ENCODE measurements at regions not wholly inside any gene's neighbourhood (a gene's known extent, or its start where the extent isn't known, plus 50 kb on each side); places are given as distances from the start of the nearest gene placed in this dataset.
A peak's percentile ranks its signal among the peaks of the same experiment; 100 is the strongest.
"Not testable (repeated sequence)": the region's sequence is repeated elsewhere in the genome, so short reads cannot be mapped to it uniquely, and the experiment has no call there.

DNA sequence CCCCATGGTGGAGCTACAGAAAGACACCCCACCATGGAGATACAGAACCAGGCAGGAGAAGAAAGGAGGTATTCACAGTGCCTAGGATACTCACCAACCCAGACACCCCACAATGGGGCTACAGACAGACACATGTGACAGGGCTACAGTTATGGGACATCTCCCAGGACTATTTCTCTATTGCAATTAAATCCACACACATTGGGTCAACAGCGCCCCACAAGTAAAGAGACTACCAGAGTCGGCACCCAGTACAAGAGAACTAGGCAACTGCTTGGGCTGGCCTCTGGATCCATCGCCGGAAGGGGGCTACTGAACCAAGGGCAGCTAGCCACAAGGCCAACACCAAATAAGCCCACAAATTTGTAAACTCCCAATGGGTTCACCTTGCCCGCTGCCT is 310.1 kb upstream of the NCKAP5 start:
- no peak for DNase-seq (ENCODE audit: low read depth, low spot score)

DNA sequence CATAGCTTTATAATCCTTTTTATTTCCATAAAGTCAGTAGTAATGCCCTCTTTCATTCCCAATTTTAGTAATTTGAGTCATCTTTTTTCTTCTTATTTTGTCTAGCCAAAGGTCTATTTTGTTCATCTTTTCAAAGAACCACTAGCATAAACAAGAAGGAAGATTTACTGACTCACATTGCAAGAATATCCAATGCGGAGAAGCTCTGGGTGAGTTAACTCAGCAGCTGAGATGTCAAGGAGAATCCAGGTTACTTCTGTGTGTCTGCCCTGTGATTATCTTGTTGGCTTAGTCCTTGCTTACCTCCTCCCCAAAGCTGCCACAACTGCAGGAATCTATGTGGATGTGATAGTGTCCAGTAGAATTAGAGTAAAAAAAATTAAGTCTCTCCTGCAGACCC is 311.4 kb upstream of the NCKAP5 start:
- DNase-seq (ENCODE audit: low read depth, low spot score): no peak

DNA sequence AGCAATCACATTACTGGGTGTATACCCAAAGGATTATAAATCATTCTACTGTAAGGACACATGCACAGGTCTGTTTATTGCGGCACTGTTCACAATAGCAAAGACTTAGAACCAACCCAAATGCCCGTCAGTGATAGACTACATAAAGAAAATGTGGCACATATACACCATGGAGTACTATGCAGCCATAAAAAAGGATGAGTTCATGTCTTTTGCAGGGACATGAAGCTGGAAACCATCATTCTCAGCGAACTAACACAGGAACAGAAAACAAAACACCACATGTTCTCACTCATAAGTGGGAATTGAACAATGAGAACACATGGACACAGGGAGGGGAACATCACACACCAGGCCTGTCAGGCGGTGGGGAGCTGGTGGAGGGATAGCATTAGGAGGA is 313.9 kb upstream of the NCKAP5 start:
- DNase-seq (ENCODE audit: low read depth, low spot score): not testable (repeated sequence)

DNA sequence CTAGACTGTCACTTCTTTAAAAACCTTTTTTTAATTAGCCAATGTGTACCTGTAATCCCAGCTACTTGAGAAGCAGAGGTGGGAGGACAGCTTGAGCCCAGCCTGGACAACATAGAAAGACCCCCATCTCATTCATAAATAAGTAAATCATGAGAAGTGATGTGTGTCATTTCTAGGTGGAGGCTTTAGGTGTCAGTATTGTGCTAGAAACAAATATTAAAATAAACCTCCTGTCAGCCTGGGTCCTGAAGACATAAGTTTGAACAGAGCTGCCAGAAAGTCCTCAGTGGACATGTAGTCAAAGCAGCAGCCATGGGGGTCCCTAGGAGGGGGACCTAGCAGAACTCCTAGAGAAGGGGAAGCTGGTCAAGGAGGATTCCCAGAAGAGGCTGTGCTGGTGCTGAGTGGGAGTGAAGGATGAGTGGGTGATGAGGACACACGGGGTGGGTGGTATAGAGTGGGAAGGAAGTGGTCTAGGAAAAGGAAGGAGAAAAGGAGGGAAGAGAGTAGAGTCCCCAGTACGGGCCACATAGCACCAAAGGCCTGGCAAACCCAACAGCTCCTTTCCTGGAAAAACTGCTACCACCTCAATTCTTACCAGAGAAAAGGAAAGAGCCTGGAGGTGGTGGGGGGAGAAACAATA is 316.6 kb upstream of the NCKAP5 start:
- no peak for DNase-seq (ENCODE audit: low read depth, low spot score)

DNA sequence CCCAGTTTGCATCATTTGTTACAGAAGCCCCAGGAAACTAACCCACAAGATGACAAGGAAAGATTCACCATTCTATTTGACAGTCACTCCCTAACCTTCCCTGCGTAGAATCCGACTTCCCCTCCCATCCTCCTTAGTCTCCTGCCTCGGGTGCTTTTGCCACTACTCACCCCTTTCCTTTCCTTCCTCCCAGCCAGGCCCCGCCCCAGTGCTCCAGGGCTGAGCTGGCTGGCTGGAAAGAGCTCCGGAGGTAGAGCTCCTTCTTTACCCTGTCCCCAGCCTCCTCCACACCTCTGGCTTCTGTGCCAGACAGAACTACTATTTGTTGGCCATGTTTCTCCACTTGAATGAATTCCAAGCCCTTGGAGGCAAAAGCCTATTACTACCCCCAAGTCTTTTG is 317.6 kb upstream of the NCKAP5 start:
- DNase-seq (ENCODE audit: low read depth, low spot score): peak; percentile 71

DNA sequence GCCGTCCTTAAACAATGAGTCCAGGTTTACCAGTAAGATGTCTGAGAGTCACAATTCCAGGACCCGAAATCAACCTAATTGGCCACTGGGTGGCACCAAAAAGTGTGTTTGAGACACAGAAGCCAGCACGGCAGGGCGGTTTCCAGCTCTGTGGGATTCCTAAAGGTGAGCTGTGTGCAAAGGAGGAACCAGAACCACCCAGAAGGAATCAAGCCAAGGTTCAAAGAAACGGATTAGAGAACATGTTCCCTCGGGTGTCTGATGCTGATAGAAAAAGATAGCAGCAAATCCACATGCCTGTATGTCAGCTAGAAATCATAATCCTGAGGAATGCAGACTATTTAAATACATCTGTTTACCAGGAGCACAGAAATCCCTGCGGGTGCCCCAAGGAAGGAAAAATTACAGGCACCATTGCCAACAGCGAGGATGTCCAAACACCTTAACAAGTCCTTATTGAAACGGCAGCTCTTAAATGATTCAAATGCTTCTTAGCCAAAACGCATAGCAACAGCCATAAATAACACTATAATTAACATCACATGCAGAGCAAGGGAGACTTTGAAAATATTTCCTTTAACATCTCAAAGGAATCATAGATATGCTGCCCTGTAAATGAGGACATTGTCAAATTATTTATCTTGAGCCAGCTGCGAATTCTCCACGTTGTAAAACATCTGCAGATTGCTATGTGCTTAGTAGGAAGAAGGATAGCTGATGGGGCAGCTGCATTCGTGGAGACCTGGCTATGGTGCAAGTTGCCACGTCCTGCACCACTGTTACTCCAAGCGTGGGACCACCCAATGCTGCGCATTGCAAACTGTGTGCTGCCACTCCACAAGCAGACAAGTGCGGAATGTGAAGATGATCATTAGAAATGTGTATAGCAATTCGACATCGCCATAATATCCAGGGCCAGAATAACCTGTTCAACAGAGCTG is 318.7 kb upstream of the NCKAP5 start:
- peak; percentile 83 for DNase-seq (ENCODE audit: low read depth, low spot score)

DNA sequence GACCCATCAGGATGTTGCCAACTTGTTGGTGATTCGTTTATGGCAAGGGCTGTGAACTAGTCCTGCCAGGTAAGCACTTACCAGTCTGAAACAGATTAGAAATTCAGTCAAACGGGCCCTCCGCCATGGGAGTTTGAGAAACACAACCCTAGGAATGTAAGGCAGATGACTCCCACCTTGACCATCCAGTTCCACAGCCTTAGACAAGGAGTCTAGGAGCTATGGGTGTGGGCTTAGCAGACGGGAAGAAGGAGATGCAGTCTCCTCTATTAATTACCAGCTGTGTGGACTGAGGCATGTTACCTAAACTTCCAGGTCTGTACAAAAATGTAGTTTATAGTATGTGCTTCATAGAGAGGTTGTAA is 319.4 kb upstream of the NCKAP5 start:
- no peak for DNase-seq (ENCODE audit: low read depth, low spot score)

DNA sequence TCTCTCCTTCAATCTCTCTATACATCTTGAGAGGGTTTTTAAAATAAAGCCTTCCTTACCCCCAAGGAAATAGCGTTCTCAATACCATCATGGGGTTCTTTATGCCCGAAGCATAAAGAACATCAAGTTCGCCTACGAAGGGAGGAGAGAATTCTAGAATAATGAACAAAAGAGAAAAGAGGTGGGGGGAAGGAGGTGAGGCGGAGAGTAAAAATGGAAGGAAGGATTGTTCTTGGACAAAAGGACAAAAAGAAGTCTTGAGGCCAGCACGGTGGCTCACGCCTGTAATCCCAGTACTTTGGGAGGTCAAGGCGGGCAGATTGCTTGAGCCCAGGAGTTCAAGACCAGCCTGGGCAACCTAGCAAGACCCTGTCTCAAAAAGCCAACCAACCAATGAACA is 319.8 kb upstream of the NCKAP5 start:
- no peak for DNase-seq (ENCODE audit: low read depth, low spot score)

DNA sequence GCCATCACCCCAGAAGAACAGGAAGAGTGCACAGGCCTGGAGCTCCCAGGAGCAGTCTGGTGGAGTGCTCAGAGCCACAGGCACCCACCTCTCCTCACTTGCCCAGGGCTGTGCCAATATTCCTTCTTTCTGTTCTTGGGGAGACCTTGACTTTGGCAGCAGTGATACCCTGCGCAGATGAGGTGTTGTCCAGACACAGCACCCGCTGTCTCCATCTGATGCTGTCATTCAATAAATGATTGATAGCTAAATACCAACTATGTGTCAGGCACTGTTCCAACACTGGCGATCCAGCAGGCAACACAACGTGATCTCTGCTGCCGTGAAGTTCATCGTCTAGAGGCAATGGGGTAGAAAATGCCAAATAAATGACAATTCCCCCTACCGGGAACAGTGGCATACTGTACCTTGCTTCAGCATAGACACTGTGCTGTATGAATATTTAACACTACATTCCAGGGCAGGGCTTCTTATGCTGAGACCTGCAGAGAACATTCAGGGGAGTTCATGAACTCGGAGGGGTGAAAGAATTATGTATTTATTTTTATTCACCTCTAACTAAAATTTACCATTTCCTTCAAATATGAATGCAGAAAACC is 320.5 kb upstream of the NCKAP5 start:
- no peak for DNase-seq (ENCODE audit: low read depth, low spot score)

DNA sequence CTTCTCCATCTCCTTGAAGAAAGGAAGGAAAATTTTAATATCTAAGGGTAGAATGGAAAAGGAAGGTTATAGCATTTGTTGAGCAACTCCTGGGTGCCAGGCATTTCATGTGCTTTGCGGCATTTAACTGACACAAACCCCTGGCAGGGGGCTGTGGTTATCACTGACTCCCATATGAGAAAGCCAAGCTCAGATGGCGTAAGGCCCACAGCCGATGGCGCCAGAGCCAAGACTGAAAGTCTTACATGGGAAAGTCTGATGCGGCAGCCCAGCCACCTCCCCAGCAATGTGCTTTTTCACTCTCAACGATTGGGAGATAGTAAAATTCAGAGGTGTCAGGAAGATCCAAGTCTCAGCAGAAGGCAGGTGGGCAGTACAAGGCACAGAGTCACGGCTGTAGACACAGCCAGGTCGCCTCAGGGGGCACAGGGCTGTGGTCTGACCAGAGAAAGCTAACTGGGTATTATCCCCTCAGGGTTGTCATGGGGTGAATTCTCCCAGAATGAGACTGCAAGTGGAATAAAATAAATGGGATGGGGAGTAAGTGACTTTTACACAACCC is 324.2 kb upstream of the NCKAP5 start:
- DNase-seq (ENCODE audit: low read depth, low spot score): no peak

DNA sequence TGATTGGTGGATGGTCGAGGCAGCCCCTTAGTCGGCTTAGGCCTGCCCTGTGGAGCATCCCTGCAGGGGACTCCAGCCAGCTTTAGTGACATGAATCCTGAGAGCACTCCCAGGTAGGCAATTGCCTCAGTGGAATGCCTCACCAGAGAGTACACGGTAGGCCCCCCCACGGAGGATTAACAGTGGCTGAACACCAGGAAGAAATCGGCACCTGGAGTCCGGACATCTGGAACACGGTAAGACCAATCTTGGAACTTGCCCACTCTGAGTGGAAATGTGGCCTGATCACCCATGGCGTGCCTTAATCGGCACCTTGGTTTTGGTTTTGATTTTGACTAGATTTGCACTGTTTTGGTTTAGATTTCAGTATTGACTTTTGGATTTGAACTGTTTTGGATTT is 326.2 kb upstream of the NCKAP5 start:
- DNase-seq (ENCODE audit: low read depth, low spot score): no peak

DNA sequence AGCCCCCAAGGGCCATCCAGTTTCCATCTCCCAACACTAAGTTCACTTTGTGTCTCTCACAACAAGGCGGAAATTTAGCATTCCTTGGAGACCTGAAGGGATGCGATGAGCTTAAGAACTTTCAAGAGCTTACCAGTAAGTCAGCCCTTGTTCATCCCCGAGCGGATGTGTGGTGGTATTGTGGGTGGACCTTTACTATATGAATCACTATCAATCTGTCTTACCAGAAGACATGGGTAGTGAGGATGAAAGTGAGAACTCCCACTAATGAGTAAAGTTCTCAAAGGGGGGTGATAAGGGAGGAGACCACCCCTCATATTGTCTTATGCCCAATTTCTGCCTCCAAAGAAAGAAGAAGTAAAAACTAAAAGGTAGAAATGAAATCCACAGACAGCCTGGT is 329.6 kb upstream of the NCKAP5 start:
- not testable (repeated sequence) for DNase-seq (ENCODE audit: low read depth, low spot score)

DNA sequence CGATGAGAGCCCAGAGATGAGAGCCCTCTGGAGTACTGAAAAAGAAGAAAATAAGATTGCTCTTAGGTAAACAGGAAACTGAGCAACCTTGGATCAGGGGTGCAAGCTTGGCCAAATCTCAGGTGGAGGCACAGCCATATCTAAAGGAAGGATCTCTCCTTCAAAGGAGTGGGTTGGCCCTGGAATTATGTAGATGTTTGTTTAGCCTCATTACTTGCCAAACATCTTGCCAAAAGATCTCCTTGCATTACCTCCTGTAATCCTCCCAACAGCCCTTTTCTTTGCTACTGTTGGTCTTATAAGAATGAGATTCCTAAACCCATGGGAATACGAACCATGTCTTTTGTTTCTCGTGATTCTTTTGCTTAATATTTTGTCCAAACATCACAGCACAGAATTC is 332.6 kb upstream of the NCKAP5 start:
- no peak for DNase-seq (ENCODE audit: low read depth, low spot score)

DNA sequence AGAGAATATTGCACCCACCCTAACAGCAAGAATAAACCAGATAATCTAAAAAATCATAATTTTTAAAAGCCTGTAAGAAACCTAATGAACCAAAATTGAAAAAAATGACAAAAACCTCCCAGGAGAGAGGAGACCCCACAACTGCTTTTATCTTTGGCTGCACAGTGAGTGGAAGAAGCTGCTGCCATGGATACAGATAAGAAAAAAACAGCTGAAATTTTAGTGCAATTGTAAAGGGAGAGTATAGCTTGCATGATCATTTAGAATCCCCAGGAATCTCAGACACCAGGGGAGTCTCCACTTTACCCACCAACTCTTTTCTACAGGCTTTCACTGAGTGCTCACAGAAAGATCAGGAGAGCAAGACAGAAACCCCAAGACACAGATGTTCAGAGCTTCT is 338.1 kb upstream of the NCKAP5 start:
- no peak for DNase-seq (ENCODE audit: low read depth, low spot score)

DNA sequence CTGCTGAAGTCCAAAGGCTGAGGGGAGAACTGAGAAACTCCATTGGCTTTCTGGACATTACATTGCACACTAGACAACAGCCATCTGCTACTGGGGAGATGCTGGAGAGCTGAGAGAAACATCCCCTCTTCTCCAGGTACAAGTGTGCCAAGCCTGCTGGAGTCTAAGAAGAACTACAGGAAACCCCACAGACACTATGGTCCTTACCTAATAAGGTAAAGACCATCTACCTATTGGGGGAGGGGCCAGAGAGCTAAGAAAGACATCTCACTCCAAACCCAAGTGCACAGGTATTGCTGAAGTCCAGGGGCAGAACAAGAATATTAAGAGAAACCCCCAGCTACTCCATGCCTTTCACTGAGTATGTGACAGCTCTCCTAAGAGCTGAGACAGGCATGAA is 338.7 kb upstream of the NCKAP5 start:
- DNase-seq (ENCODE audit: low read depth, low spot score): no peak

DNA sequence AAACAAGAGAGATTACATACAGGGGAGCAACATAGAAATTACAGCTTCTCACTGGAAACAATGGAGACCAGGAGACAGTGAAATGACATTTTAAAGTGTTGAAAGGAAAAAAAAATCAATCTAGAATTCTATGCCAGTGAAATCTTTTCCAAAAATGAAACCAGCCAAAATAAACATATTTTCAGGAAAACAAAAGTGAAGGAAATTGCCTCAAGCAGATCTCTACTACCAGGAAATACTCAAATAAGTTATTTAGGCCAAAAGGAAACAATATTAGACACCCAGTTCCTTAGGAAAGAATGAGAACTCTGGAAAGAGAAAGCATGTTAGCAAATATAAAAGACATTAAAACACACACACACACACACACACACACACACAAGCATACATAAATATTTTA is 339.9 kb upstream of the NCKAP5 start:
- no peak for DNase-seq (ENCODE audit: low read depth, low spot score)

DNA sequence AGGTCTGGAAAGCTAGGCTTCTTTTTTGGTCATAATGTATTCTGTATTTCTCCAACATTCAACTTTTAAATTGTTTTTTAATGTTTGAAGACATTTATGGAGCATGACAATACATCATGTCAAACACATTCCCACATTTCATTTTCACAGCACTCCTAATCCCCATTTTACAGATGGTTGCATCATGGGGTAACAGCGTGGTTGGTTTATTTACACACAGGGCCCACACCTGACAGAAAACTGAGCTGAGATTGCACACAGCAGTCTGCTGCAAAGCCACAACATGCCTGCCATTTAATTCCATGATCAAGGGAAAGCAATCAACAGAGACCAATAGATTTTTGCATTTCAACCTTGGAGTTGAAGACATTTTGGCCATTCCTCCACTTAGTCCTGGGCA is 335.7 kb upstream of the MGAT5 start:
- DNase-seq (ENCODE audit: low read depth, low spot score): no peak

DNA sequence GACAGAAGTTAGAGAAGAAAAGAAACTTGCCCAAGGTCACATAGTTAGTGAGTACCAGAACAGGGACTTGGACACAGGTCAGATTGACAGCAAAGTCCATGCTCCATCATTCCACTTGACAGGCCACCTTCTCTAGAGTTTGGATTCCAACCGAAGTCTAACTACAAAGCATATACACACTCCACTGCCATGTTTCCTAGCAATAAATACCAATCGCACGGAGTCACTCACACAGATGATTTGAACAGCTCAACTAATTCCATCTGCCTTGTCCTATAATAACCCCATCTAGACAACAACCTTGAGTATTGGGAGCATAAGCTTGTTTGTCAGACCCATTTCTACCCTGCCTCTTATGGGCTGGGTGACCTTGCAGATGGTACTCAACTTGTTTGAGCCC is 334.6 kb upstream of the MGAT5 start:
- DNase-seq (ENCODE audit: low read depth, low spot score): no peak

DNA sequence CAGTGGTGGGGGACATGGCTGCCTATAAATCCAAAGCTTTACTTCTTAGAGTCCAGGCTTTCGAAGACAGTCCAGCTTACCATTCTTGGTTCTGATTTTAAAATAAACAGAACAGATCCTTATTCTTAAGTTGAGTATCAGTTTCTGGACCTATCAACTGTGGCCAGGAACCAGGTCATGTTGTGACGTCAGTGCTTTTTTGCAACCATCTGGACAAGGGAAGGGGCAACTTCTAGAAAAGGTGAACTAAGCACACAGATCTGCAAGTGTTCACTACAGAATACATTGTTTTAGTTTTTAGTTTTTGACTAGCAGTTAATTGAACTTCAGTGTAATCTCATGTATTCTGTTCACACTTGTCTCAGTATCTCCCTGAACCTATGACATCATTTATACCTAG is 326.0 kb upstream of the MGAT5 start:
- no peak for DNase-seq (ENCODE audit: low read depth, low spot score)

DNA sequence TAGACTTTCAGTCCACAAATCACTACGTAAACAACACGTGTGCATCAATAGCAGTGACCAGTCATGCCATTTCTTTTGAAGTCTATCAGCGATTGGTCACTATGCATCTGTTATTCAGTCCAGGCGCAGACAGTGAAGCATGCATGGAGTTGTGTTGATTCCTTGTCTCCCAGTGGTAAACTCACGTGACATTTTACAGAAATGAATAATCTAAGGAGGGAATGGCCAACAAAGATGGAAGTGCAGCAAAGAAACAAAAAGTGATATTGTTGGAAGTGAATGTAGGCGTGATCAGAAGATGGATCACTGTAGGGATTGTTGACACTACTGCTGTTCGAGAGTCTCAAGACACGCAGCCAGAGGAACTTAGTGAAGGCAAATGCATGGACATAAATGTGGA is 317.8 kb upstream of the MGAT5 start:
- DNase-seq (ENCODE audit: low read depth, low spot score): no peak

DNA sequence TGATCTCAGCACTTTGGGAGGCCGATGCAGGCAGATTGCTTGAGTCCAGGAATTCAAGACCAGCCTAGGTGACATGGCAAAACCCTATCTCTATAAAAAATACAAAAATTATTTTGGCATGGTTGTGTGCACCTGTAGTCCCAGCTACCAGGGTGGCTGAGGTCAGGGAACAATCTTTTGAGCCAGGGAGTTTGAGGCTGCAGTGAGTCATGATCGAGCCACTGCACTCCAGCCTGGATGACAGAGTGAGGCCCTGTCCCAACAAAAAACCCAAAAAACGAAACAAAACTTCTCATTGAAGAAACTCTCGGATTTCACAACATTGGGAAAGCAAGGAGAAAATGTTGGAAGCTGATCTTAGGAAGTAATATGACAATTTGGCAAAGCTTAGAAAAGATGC is 317.3 kb upstream of the MGAT5 start:
- no peak for DNase-seq (ENCODE audit: low read depth, low spot score)

DNA sequence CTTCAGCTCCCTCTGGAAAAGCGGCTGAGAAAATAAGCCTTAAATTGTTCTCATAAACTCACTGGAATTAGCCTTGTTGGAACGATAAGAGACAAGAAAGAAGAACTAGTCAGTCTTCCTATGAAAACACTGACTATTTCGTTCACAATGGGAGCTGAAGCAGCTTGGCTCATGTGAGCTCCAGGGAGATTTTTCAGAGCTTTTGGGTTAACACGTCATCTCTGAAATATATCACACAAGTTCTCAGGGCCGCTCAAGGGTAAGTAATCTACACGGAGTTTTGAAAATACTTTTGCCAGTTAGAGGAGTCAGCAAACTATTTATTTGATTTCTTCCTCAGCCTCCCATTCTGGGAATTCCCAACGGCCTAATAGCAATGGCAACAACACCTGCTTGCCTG is 316.2 kb upstream of the MGAT5 start:
- DNase-seq (ENCODE audit: low read depth, low spot score): no peak

DNA sequence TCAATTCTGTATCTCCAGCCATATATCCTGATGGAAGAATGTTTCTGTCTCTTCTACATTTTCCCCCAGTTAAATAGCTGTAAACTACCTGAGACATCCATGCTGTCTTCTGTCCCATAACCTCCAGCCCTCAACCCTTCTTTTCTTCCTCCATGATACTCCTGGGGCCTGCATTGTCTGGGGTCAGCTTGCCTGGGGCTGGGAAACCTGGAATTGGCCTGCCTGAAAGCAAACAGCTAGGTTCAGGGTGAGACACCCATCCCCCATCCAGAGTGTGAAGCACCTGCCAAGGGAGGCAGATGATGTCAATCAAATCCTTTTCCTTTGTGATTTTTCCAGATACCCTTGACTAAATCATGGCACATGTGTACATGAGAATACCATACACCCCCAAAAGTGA is 313.7 kb upstream of the MGAT5 start:
- peak; percentile 73 for DNase-seq (ENCODE audit: low read depth, low spot score)

Measured in ELF-1 (cell line).